ENCODE measurements at regions not wholly inside any gene's neighbourhood (a gene's known extent, or its start where the extent isn't known, plus 50 kb on each side); places are given as distances from the start of the nearest gene placed in this dataset.

- no peak for DNase-seq (ENCODE audit: low spot score)
Measured at GRCh38 chr5:167242701-167243100, 1048.7 kb upstream of the WWC1 start.

GRCh38 chr5:167243463-167243862, 1048.0 kb upstream of the WWC1 start:
- DNase-seq (ENCODE audit: low spot score), result no peak

DNA sequence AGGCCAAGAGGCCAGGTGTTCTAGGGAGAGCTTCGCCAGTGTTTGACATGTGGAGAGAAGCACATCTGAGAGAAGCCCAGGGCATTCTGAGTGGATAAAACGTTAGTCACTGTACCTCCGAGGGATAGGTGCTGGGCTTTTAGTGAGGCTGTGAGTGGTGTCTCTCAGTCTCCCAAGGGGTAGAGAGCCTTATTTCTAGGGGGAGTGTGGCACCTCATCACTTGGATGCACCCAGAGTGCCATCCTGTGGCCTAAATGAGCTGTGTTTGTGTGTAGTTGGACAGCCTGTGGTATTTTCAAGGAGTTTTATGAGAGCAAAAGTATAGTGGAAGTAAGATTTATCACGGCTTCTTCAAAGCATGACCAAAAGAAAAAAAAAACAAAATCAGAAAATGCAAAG, 1046.9 kb upstream of the WWC1 start:
- no peak for DNase-seq (ENCODE audit: low spot score)

DNA sequence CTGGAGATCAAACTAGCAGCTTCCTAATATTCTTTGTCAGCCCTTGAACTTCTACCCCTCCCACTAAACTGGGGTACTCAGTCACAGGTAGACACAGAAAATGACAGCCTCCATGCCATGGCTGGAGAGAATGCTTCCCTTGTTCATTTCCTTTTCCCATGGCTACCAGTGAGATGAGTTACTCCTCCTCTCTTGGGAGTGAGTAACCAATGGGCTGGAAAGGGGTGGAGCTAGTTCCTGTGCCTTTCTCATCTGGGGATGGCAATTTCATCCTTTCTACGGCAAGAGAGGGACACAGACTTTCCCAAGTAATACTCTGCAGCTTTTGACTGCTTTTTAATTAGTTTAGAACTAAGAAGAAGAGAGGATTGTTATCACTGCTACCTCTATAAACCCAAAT, 1045.6 kb upstream of the WWC1 start:
- no peak for DNase-seq (ENCODE audit: low spot score)

- no peak for DNase-seq (ENCODE audit: low spot score)
Measured at GRCh38 chr5:167247816-167248215, 1043.6 kb upstream of the WWC1 start.

- no peak for DNase-seq (ENCODE audit: low spot score)
Measured at GRCh38 chr5:167248257-167248656, 1043.2 kb upstream of the WWC1 start.

DNA sequence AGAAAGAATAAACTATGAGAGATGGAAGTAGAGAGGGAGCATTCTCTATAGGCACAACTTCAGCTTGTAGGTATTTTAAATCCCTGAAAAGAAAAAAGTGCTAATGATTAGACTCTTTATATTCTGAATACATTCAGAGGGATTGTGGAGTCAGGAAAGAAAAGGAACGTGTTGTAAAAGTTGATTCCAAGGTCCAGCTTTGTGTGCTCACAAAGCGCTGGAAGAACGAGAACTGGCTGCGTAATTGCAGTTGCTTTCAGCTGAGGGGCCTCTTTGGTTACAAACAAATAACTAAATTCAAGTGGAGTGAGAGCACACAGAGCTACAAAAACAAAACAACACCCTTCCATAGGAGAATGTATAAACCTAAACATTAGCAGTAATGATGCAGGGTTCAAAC, 1040.4 kb upstream of the WWC1 start:
- DNase-seq (ENCODE audit: low spot score), result no peak

DNA sequence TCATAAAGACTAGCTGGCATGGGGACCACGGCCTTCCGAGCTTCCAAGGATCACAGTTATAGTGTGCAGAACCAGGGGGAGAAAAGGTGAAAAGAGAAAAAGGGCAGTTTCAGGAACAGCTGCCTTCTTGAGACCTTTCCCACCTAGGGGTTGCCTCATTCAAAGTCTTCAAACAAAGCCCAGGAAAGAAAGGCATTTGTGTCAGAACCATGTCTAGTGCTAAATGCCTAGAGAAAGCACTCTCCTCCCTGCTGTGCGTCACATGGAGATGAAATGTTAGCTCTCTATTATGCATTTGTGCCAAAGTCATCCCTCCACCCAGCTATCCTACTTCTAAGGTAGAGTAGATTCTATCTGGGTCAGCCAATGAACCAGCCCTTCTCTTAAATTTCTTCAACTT, 1037.3 kb upstream of the WWC1 start:
- DNase-seq (ENCODE audit: low spot score), result no peak

DNA sequence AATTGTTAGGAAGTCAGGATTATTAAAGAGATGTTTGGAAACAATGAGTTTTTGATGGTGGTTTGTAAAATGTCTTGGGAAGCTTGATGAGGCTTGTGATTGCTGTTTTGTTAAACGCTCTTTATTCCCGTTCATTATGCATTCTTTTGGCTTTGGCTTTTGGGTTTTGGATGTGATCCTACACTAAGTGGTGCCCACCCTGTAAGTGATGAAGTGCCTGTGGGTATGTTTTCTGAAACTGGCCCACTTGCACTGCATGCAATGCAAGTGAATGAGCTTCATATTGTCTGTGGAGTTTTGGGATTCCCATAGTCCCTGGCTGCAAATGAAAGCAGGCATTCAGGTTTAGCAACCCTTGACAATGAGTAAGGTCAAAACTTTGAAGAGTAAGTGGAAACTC, 1035.5 kb upstream of the WWC1 start:
- DNase-seq (ENCODE audit: low spot score), result no peak

DNA sequence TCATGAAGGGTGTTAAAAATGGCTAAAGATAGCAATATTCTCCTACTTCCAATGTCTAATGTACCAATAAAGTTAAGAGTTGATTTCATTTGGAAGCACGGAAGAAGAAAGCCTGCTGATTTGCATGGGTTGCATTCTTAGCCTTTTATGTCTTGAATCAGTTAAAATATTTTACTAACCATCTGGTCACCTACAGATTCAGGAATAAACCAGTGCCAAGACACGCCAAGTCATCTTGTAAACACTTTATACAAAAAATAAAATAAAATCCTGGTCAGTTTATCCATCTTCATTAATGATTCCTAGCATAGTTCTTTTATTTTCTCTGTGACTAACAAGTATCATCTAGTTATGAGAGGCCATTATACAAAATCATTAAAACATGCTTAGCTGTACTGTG, 1031.6 kb upstream of the WWC1 start:
- no peak for DNase-seq (ENCODE audit: low spot score)

DNA sequence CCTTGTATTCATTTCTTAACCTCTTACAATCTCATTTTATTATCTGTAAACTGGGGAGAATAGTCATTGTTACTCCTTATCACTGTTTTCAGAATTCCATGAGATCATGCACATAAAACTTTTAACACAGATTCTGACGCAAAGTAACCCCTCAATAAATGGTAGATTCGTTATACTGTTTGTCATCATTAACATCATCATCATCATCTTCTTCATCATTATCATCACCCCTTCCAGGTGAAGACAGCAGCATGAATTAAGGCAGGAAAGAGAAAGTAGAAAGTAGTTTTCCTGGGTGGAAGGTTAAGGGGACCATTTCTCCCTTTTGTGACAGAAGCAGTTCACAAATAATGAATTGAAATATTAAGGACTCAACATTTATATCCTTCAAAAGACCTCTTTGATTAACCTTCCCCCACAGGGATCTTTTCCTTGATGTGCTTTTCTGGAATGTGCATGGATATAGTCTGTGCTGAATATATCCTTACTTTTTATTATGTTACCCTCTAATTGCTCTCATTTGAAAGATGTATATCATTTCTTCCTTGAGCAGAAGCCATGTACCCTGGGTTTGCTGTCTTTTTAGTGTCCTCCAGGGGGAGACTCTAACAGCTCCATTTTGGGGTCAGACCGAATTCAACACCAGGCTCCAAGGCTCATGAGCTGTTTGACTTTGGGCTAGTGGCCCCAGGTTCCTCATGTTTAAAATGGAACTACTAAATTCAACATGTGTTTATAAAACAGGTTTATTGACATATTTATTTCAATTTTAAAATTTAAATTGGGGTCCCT, 1029.9 kb upstream of the WWC1 start:
- no peak for DNase-seq (ENCODE audit: low spot score)

DNA sequence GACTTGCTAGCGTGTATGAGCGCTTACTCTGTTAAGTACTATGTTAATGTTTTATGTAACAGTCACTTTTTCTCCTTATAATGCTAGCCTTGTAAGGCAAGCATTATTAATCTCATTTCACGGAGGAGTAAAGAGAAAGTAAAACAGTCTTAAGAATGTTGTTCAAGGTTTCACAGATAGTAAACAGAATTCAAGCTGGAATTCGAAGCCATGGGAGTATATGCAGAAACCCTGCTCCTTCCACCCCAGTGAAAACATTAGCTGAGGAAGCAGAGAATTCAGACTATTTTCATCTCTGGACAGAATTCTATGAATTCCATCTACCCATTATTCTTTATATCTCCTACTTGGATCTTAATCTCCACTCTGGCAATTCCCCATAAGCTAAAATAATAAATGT, 1028.3 kb upstream of the WWC1 start:
- no peak for DNase-seq (ENCODE audit: low spot score)

- DNase-seq (ENCODE audit: low spot score), result no peak
Measured at GRCh38 chr5:167264348-167264747, 1027.1 kb upstream of the WWC1 start.

DNA sequence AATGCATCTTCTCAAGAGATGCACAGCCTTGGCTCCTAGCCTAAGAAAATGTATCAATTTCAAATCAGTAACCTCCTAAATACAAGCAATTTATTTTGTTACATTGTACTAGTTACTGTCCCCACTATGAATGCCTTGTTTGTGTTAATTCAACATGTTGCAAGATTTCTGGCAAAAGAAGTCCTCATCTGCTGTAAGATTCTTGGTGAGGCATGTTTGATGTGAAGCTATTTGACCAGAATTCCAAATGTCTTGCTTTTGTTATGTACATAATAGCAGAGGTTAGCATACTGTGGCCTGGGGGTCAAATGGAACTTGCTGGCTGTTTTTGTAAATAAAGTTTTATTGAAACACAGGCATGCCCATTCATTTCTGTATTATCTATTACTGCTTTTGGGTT, 1023.1 kb upstream of the WWC1 start:
- DNase-seq (ENCODE audit: low spot score), result no peak

DNA sequence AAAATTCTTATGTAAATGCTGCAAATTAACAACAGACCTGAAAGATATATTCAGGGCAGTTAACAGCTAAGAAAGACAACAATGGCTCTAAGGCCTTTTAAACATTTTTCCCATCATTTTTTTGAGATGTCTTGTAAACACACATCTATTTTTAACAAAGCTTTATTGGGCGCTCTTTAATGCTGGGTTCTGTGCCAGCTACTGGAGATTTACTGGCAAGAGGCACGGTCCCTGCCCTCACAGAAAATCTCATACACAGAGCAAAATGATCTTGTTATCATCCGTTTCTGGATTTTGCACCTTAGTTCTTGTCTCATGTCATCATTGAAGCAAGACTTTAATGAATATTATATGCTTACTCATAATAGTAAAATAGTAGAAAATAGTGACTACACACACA, 1022.3 kb upstream of the WWC1 start:
- DNase-seq (ENCODE audit: low spot score), result no peak

- no peak for DNase-seq (ENCODE audit: low spot score)
Measured at GRCh38 chr5:167271081-167271480, 1020.4 kb upstream of the WWC1 start.

DNA sequence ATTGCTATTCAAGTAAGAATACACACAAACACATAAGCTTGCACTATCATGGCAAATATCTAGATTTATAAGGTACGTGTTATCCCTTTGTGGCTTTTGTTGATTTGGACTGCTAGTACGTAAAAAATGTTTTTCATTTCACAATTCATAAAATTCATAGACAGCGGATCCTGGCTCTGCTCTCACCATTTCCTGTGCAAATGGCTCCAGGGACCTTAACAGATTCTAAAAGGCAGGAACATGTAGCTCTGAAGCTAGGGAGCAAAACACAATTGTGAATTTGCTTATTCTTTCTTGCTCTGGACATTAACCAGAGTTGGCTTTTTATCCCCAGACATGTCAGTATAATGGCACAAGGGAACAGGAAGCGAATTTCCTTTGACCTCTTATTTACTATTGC, 1019.9 kb upstream of the WWC1 start:
- DNase-seq (ENCODE audit: low spot score), result no peak

GRCh38 chr5:167280111-167280510, 1011.3 kb upstream of the WWC1 start:
- no peak for DNase-seq (ENCODE audit: low spot score)

- DNase-seq (ENCODE audit: low spot score), result no peak
Measured at GRCh38 chr5:167281925-167282324, 1009.5 kb upstream of the WWC1 start.

DNA sequence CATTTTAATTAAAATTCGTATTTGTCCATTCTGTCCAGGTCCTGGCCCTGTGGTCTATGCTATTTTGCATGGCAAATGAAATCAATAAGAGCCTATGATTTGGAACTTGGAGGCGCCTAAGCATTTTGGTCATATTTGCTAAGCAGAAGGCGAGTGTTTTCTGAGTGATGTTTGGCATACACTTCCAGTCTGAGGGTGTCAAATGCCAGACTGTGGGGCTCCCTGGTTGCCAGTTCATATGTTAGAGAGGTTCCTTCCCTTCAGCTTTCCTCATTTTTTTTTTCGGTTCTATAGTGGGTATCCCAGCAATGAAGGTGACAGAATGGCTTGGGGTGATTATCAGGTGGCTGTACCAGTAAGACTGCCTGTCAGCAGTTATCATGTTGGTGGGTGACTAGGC, 1007.8 kb upstream of the WWC1 start:
- no peak for DNase-seq (ENCODE audit: low spot score)

DNA sequence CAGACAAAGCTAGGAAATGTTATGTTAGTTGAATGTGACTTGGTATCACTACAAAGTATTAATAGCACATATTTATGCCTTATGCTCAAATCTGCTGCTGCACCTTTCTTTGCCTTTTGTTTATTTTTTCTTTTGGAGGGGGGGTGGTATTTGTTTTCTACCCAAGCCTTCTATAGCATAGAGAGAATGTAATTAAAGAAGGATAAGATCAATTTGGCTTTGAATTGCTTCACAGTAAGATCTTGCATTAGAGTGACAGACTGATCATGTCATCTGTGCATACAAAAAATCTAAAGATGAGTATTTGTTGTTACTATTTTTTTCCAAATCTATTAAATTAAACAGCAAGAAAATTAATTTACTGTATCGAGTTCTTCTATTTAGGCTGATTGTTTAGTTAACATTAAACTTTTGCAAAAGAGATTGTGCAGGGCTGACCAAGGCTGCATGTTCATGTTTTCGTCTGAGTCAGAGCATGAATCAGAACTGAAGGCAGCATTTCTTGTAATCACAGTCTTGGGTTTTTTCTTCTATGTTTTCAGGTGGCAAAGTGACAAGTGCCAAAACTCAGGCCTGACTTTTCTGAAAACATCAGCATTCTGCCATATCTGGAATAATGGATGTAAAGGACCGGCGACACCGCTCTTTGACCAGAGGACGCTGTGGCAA, 1007.1 kb upstream of the WWC1 start:
- no peak for DNase-seq (ENCODE audit: low spot score)

GRCh38 chr5:167285591-167285990, 1005.9 kb upstream of the WWC1 start:
- no peak for DNase-seq (ENCODE audit: low spot score)

DNA sequence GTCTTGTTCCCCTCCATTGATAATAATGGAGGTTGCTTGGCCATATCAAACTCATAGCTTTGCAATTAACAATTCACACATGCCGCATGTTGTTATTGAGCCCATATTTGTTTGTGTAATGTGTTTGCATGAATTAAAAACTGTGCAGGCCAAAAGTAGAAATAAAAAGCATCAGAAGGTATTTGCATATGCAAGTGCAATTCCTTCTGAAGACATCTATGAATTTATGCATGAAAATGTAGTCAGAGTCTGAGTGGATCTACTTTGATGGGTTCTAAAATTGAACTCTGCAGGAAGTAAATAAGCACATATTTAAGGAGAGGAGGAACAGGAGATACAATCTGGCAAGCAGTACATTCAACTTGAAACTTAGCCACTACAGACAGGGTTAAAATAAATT, 1004.6 kb upstream of the WWC1 start:
- DNase-seq (ENCODE audit: low spot score), result no peak

- no peak for DNase-seq (ENCODE audit: low spot score)
Measured at GRCh38 chr5:167290478-167290877, 1001.0 kb upstream of the WWC1 start.

All from HuH-7.5 (cell line).